HG03135 (cell line): ENCODE measurements at regions not wholly inside any gene's neighbourhood (a gene's known extent, or its start where the extent isn't known, plus 50 kb on each side); places are given as distances from the start of the nearest gene placed in this dataset.
"Not testable (repeated sequence)": the region's sequence is repeated elsewhere in the genome, so short reads cannot be mapped to it uniquely, and the experiment has no call there.

Experiments used
- ATAC-seq: cut with Tn5 transposase; IDR thresholded peaks from one replicate; pipeline ENCODE4 v1.9.1; 2021; ENCODE audit warnings: mild to moderate bottlenecking, moderate library complexity; ENCODE audit not compliant: unreplicated experiment

DNA sequence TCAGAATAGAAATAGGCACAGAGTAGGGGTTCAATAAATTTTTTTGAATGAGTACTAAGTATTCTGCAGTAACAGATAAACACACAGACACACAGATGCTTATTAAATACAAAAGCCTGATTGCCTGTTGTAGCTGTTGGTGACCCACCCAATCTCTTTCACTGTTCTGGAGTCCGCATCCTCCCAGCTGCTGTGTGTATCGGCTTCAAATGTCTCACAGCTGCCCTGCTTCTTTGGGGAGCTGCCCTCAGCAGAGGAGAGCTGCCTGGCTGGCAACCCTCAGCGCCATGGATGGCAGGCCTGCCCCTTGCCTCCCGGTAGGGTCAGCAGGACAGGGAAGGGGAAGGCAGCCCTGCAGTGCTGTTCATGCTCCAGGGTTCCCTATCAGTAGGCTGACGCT is 50.5 kb upstream of the PRNP start:
- ATAC-seq: no peak

DNA sequence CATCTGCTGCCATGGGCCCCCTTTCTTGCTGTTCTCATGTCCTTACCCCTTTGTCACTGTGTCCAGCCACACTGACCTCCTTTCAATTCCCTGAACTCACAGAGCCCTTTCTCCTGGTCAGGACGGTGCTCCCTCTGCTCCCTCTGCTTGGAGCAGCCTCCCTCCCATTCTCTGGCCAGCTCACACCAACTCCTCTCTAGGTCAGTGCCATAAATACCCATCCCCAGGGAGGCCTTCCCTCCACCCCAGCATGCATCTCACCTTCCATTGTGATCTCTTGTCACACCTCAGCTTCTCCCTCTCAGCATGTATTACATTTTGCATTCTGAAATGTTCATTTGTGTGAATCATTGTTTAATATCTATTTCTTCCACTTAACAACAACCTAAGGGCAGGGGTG is 50.9 kb upstream of the PRNP start:
- no peak for ATAC-seq

DNA sequence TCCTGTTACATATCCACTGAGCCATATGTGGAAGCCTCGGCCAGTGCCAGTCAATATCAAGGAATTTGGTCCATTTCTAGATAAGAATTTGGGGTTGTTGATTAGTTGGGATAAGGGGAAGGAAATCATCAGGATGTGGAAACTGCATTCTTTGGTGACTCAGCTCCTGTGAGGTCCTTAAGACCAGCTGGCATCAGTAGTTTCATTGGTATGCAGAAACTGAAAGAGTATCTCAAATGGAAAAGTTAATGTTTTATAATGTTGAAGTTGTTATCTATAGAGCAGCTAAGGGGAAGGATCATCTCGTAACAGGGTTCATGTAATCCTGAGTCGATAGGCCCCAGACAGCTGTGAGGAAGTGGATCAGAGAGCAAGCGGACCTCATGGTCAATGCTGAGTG is 52.5 kb upstream of the PRNP start:
- no peak for ATAC-seq

DNA sequence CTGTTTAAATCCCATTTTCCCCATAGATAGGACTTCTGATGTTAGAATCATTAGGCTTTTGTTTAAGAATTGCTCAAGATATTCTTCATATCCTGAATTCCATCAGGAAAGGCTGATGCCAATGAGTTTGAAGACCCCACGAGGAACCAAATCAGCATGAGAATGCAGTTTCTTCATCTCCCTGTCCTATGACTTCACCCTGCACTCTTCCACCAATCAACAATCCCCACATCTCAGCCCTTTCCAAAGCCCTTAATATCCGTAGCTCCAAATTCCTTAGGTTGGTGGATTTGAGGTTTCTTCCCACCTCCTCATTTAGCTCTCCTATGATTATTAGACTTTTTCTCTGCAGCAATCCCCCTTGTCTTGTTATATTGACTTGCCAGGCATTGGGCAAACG is 52.9 kb upstream of the PRNP start:
- no peak for ATAC-seq

DNA sequence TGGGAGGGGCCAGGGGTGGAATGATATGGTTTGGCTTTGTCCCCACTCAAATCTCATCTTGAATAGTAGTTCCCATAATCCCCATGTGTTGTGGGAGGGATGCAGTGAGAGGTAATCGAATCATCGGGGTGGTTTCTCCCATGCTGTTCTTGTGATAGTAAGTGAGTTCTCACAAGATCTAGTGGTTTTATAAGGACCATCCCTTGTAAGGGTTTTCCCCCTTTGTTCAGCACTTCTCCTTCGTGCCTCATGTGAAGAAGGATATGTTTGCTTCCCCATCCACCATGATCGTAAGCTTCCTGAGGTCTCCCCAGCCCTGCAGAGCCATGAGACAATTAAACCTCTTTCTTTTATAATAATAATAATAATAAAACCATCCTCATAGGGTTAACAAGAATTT is 53.4 kb upstream of the PRNP start:
- ATAC-seq: no peak

DNA sequence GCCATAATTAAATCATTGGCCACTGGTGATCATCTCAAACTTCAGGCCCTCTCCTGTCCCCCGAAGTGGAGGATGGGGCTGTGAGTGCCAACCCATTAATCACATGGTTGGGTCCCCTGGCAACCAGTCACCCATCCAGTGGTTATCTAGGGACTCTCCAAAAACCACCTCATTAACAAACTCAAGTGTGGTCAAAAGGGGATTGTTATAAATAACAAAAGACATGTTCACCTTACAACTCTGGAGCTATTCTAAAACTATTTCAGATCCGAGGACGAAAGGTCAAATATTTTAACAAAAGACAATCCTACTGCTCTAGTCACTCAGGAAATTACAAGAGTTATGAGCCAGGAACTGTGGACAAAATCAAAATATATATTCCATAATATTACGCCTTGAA is 60.0 kb upstream of the PRNP start:
- no peak for ATAC-seq

DNA sequence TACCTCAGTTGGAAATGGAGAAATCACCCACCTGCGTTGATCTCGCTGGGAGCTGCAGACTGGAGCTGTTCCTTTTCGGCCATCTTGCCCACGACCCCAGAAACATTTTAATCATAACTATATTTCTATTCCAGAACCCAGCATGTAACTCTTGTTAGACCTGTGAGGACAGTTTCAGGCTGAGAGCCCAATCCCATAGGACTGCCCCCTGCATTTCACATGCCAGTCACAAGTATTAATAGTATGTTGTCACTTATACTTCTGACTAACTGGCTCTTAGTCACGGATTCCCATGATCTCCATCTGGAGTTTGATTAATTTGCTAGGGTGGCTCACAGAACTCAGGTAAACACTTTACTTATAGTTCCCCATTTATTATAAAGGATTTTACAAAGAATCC is 60.6 kb upstream of the PRNP start:
- no peak for ATAC-seq

DNA sequence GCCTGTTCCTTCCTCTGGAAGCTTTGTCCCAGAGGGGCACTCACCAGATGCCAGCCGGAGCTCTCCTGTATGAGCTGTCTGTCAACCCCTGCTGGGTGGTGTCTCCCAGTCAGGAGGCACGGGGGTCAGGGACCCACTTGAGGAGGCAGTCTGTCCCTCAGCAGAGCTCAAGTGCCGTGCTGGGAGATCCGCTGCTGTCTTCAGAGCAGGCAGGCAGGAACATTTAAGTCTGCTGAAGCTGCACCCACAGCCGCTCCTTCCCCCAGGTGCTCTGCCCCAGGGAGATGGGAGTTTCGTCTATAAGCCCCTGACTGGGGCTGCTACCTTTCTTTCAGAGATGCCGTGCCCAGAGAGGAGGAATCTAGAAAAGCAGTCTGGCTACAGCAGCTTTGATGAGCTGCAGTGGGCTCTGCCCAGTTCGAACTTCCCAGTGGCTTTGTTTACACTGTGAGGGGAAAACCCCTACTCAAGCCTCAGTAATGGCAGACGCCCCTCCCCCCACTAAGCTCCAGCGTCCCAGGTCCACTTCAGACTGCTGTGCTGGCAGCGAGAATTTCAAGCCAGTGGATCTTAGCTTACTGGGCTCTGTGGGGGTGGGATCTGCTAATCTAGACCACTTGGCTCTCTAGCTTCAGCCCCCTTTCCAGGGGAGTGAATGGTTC is 61.5 kb upstream of the PRNP start:
- not testable (repeated sequence) for ATAC-seq

DNA sequence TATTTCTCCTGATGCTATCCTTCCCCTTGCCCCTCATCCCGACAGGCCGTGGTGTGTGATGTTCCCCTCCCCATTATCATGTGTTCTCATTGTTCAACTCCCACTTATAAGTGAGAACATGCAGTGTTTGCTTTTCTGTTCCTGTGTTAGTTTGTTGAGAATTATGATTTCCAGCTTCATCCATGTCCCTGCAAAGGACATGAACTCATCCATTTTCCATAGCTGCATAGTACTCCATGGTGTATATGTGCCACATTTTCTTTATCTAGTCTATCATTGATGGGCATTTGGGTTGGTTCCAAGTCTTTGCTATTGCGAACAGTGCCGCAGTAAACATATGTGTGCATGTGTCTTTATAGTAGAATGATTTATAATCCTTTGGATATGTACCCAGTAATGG is 67.1 kb upstream of the PRNP start:
- not testable (repeated sequence) for ATAC-seq

DNA sequence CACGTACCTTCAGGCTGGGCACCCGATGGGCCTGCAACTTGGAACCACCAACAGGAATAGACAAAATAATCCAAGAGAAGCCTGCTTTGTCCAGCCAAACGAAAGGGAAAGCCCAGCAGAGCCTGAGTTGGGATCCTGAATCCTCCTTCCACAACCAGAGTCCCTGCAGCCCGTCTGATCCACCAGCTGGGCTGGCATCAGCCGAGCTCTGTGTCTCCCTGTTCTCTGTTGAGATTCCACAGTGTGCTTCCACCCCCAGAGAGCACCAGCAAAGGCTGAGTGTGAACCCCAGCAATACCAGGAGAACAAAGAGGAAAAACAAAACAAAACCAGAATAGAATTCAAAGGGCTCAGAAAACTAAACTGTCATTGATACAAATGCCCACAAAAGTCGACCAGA is 68.8 kb upstream of the PRNP start:
- ATAC-seq: no peak

DNA sequence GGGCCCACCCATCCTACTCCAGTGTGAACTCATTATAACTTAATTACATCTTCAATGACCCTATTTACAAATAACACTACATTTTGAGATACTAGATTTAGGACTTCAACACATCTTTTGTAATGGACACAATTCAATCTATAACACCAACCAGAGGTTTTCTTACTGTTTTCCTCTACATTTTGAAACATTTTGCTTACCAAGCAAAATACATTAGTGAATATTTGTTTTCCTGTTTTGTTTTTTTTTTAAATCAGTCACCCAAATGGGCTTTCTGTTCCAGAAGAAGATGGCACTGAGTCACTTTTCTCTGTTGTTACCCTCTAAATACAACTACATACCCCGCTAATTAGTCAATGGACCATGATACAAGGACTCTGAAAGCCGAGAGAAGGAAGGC is 69.2 kb upstream of the PRNP start:
- no peak for ATAC-seq

DNA sequence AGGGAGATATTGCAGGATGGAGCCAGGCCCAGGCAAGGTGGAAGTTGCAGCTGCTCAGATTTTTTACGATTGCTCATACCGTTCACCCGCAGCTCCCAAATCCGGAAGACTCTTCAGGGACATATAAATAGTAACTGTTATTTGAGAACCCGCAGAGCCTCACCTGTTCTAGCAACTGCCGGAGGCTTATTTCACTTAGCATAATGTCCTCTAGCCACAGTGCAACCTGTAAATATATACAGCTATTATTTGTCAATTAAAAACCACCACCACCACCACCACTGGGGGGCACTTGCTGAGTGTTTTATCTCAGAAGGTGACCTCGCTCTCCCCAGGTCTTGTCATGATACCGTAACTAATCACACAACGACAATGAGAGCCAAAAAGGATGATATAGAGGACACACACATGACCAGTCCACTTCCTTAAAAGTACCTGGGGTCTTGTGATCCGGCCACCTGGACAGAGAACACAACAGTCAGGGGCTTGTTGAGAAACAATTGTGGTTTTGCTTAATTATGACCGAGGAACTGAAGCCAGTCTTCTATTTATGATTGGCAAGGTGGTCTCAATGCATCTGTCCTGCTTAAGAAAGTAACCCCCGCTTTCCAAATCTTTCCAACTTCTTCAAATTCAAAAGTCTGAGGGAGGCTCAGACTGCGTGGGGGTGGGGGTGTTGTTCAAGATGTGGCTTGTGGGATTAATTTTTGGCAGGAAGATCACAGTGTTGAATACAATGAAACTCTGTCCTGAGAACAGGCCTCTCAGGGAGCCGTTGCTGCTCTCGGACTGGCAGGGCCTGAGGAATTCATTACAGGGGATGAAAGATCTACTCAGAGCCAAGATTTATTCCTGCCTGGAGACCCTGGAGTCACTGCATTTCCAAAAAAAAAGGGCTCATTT is 72.3 kb upstream of the PRNP start:
- peak; percentile 59 for ATAC-seq

DNA sequence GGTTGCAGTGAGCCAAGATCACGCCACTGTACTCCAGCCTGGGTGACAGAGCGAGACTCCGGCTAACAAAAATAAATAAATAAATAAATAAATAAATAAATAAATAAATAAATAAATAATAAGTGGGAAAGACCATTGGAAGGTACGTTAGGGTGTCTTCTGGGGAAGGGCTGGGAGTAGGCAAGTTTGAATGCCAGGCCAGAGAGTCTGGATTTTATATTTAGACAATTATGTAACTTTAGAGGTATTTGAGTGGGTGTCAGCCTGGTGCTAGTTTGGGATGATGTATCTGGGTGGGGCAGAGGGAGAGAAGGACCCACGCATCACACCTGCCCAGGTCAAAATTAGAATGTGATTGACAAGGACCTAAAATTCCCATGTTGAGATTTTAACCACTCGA is 73.1 kb upstream of the PRNP start:
- no peak for ATAC-seq

DNA sequence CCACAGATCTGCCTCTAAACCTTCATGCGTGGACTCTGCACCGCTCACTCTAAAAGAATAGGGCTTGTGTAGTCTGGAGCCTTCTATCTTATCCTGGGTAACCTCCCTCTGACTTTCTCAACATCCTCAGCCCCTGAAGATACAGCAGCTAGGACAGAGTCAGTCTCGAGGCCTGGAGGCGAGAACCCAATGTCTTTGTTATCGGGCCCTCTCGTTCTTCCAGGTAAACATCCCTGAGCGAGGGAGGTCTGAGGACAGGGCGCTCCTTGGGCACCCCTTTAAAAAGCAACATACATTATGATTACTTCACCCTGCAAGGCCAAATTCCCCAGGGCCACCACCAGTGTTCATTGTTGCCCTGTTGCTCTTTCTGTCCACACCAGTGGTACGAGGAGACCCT is 75.4 kb upstream of the PRNP start:
- no peak for ATAC-seq

DNA sequence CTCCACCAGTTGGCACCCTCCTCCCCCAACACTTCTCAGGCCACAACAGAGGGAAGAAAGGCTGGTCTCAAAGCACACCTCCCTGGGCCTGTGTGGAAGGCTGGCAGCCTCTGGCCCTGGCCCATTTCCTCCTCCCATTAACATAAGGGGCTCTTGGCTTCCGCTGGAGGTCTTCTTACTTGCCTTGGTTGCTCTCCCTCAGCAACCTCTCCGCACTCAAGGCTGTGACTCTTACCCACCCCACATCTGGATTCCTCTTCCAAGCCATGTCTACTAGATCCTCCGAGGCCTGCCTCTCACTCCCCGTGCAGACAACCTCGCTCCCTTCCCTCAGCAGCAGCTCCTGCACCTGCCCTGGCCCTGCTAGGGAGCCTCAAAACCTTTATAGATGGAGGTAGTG is 76.7 kb upstream of the PRNP start:
- ATAC-seq: no peak

DNA sequence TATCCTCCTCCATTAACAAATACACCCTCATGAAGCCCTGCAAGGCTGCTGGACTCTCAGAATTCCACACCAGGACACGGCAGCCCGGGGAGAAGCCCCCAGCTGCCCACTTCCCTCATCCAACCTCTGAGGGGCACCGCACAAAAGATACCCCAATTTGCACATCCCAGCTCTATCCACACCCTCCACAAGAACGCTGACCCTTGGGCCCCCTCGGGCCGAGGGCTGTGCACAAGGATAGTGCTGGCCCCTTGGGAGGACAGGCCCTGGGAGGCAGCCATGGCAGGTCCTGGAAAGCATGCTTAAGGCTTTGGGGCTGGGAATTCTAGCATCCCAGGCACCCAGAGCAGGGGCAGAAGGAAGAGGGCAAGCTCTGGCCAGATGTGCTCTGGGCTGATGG is 77.4 kb upstream of the PRNP start:
- ATAC-seq: no peak

DNA sequence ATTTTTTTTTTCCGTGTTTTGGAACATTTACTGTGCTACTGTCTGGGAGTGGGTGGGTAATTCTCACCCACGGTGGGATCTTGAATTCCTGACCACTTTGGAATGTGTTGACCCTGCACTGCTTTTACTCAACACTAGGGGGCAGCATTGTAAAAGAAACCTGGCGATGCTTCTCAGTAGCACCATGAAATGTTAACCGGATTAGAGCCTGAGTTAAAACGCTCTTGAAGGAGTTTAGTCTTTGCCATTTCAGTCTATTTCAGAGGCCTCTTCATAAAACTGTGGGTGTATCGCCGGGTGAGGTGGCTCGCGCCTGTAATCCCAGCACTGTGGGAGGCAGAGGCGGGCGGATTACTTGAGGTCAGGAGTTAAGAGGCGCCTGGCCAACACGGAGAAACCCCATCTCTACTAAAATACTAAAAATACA is 79.0 kb upstream of the PRNP start:
- no peak for ATAC-seq

DNA sequence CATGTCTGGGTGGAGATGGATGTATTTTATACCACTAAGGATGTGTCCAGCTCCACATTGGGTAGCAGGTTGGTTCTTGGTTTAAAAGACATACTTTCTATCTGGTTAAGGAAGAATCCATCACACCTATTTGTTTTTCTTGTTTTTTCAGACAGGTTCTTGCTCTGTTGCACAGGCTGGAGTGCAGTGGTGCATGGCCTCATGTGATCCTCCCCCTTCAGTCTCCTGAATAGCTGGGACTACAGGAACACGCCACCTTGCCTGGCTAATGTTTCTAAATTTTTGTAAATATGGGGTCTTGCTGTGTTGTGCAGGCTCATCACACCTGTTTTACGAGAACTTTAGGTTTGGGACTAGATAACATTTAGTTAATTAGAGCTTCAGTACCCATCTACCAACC is 80.2 kb upstream of the PRNP start:
- ATAC-seq: no peak

DNA sequence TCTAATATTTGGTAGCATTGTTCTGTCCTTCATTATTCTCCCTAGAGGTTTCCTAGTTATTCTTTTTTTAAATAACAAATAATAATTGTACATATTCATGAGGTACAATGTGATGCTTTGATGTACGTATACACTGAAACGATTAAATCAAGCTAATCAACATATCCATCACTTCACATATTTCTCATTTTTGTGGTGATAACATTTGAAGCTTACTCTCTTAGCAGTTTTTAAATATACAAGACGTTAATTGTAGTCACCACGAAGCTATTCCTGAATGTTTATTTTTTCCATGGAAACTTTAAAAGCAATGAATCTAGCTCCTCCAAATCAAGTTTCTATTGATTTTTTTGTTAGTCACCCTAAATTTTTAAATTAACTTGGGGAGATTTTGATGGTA is 81.1 kb upstream of the PRNP start:
- no peak for ATAC-seq

DNA sequence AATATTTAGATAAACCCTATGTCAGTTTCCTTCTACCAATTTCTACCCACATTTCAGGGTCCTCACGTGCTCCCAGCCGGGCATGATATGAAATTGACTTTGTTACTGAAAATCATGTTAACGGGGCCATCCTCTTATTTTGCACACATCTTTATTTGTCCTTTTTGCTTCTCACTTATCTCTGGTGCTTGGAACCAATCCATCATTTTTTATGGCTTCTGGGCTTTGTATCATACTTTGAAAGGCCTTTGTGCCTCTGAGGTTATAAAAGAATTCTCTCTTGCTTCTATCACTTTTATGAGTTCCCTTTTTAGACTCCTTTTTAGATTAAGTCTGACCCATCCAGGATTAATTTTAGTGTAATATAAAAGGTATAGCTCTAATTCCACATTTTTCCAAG is 81.7 kb upstream of the PRNP start:
- no peak for ATAC-seq

DNA sequence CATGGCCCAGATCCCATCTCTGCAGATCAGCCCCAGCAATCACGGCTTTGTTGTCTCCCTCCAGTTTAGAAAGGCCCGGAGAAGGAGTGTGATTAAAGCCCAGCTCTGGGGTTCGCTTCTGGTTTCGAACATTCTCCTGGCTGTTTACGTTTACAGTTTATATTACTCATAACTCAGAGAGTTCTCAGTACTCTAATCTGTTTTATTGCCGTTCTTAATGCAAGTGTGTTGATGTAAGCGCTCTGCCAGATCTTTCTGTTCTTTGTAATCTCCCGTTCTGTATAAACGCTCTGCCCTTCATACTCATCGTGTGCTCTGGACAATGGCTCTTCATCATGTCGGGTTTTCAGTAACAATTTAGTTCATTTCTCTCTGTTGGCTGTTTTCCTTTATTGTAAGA is 82.5 kb upstream of the PRNP start:
- ATAC-seq: no peak

DNA sequence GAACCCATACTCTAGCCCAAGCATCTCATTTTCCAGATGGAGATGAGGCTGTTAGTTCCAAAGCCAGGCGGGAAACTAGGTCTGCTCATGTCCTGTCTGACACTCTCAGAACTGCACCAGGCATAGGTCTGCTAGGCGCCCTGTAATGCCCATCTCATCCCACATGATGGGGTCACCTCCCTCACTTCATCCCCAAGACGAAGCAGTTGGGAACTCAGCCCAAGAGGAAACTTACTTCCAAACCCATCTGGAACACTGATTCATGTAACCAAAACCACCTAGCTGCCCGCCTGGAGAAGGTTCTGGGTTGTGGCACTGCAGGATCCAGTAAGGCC is 84.0 kb upstream of the PRNP start:
- no peak for ATAC-seq
